Lower leg skin (tissue), 3 donors: ENCODE measurements at regions not wholly inside any gene's neighbourhood (a gene's known extent, or its start where the extent isn't known, plus 50 kb on each side); places are given as distances from the start of the nearest gene placed in this dataset.

ENCODE experiments used
- POLR2A ChIP-seq, 2 donors: fragments of 450-650 bp; IDR thresholded peaks; one replicate each; pipeline ENCODE4 v1.6.1; 2016 to 2017; ENCODE audit warnings: antibody characterized with exemption in 2 of 2, mild to moderate bottlenecking in 1 of 2, moderate library complexity in 1 of 2
- TF ChIP-seq, protein P1 (sequence below), 3 donors: fragments of 450-650 bp; IDR thresholded peaks; one replicate each; pipeline ENCODE4 v1.5.1; 2016; ENCODE audit warnings: antibody characterized with exemption in 3 of 3, mild to moderate bottlenecking in 3 of 3, moderate library complexity in 2 of 3

DNA sequence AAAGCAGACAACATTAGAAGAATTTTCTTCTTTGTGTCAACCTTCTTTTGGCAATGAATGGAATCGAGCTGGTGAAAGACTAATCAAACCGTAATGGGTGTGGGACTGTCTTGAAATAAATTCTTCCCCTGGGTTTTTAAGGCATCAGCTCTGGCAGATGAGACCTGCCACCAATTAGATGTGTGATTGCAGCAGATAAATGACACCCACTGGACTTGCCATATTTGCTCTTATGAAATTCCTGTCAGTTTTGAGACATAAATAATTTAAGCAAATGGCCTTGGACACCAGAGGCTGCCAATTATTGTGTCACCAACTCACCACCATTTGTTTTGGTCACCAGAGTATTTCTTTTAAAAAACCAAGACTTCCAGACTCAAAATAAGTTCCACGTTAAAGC lies 135.9 kb upstream of the RGMB start:
- TF ChIP-seq, protein P1, sequence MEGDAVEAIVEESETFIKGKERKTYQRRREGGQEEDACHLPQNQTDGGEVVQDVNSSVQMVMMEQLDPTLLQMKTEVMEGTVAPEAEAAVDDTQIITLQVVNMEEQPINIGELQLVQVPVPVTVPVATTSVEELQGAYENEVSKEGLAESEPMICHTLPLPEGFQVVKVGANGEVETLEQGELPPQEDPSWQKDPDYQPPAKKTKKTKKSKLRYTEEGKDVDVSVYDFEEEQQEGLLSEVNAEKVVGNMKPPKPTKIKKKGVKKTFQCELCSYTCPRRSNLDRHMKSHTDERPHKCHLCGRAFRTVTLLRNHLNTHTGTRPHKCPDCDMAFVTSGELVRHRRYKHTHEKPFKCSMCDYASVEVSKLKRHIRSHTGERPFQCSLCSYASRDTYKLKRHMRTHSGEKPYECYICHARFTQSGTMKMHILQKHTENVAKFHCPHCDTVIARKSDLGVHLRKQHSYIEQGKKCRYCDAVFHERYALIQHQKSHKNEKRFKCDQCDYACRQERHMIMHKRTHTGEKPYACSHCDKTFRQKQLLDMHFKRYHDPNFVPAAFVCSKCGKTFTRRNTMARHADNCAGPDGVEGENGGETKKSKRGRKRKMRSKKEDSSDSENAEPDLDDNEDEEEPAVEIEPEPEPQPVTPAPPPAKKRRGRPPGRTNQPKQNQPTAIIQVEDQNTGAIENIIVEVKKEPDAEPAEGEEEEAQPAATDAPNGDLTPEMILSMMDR (IDR thresholded peaks at IDR 0.05), result no peak
- TF ChIP-seq POLR2A (IDR thresholded peaks at IDR 0.05), result no peak
